ENCODE measurements at regions not wholly inside any gene's neighbourhood (a gene's known extent, or its start where the extent isn't known, plus 50 kb on each side); places are given as distances from the start of the nearest gene placed in this dataset.

GRCh38 chr6:15949982-15950381, 178.9 kb upstream of the MYLIP start:
- no peak for TF ChIP-seq CTCF (conservative IDR thresholded peaks at IDR 0.05; ENCODE audit: low read length)
- no peak for TF ChIP-seq EZH2phosphoT487 (IDR thresholded peaks at IDR 0.05; ENCODE audit: borderline replicate concordance, low read depth, low read length)

Measured in OCI-LY7 (cell line).